ENCODE measurements at regions not wholly inside any gene's neighbourhood (a gene's known extent, or its start where the extent isn't known, plus 50 kb on each side); places are given as distances from the start of the nearest gene placed in this dataset.
"Not testable (repeated sequence)": the region's sequence is repeated elsewhere in the genome, so short reads cannot be mapped to it uniquely, and the experiment has no call there.

DNA sequence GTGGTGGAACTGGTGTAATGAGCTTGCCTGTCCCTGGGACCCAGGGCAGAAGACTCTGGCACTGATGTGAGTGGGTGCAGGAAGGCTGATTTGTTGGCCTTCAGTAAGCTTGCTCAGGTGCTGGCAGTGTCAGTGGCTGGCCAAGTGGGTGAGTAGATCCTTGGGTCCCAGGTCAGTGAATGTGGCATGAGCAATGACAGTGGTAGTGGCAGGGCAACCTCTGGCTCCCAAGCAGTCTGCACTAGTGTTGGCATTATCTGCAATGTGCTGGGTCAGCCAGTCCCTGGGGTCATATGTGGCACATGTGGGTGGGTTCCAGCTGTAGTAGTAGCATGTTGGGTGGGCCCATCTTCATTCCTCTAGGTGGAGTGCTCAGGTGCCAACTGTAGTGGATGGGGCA, 640.9 kb upstream of the GRM3 start:
- no peak for DNase-seq

- no peak for DNase-seq
These were observed 646.2 kb upstream of the GRM3 start for GRCh38 chr7:85997515-85997914.

DNA sequence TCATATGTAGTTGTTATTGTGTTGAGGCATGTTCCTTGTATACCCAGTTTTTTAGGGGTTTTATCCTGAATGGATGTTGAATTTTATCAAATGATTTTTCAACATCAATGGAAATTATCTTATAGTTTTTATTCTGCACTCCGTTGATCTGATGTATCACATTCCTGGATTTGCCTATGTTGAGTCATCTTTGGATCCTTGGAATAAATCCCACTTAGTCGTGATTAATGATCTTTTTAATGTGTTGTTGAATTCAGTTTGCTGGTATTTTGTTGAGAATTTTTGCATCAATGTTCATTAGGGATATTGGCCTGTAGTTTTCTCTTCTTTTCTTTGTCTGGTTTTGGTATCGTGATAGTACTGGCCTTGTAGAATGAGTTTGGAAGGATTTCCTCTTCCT, 648.6 kb upstream of the GRM3 start:
- no peak for DNase-seq

GRCh38 chr7:85980740-85981139, 663.0 kb upstream of the GRM3 start:
- DNase-seq, result no peak

DNA sequence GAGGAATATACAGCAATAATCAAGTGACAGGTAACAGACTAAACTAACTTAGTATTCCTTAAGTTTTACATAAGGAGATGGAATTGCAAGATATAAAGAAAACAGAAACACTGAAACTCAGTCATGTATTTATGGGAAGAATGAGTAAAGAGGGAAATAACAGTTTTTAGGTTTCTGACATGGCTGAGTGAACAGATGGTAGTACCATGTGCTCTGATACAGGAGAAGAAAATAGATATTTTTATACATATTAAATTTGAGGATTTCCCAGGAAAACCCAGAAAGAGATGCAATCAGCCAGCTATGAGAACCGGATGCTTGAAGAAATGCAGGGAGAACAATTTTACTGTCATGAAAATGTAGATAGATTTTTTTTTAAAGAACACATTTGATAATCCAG, 669.5 kb upstream of the GRM3 start:
- no peak for DNase-seq

DNA sequence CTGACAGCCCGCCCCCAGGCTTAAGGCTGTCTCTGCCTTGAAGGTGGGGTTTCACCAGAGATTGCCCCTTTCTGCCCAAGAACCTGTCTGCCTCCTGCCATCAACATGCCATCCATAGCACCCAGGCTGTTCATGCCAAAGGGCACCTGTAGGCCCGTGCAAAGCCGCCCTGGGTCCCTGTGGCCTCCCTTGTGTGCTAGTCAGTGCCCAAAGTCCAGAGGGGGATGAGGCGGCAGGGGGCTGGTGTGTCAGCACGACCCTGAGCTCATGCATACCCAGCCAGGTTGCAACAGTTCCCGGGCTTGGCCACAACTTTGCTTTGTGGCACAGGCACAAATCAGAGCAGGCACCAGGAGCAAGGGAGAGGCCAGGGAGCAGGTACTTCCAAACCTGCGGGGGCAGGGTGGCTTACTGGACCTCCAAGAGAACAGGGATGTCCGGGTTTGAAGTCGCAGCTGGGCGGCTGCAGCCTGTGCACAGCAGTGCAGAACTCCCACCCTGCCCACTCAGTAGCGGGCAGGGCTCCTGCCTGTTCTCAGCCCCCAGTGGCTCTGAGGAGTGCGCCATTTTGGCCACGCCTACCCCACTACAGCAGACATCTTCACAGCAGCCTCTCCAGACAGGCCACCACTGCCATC, 671.1 kb upstream of the GRM3 start:
- no peak for DNase-seq

- no peak for DNase-seq
These were observed 688.7 kb upstream of the GRM3 start for GRCh38 chr7:85954961-85955360.

DNA sequence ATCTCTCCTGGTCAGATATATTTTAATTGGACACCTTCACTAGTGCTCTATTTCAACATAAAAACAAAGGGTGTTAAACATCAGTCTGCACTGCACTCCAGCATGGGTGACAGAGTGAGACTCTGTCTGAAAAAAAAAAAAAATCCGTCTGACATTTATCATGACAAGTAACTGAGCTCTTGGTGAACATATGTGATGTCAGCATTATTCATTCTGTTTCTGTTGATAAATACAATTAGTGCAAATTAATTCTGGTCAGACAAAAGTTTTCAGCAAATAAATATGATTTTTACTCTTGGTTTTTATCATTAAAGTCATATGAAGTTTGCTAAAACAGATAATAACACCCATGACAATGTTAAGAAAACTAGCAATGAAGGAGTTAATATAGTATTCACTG, 692.8 kb upstream of the GRM3 start:
- no peak for DNase-seq

DNA sequence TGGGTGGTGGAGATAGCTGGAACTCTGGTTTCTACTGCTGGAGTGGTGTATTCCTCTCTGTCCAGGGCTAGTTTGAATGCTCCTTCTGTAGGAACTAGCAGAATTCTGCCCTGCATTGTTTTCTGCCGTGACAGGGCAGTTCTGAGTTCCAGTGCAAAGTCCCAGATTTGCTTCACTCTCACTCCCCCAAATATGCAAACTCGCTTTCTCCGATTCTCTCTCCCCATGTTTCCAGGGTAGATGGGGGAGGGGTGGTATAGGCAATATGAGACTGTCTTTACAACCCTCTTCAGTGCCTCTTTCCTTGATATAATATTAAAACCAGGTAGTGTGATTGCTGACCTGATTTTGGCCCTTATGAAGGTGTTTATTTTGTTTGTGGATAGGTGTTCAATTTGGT, 693.3 kb upstream of the GRM3 start:
- DNase-seq, result no peak

DNA sequence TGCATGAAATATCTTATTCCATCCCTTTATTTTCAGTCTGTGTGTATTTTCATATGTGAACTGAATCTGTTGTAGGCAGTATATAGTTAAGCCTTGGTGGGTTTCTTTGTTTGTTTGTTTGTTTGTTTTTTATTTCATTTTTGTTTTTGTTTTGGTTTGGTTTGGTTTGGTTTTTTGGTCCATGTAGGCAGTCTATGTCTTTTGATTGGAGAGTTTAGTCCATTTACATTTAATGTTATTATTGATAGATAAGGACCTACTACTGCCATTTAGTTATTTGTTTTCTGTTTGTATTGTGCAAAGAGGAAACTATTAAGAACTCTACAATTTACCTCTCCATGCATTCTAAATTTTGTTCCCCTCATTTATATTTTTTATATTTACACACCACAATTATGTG, 695.9 kb upstream of the GRM3 start:
- no peak for DNase-seq

DNA sequence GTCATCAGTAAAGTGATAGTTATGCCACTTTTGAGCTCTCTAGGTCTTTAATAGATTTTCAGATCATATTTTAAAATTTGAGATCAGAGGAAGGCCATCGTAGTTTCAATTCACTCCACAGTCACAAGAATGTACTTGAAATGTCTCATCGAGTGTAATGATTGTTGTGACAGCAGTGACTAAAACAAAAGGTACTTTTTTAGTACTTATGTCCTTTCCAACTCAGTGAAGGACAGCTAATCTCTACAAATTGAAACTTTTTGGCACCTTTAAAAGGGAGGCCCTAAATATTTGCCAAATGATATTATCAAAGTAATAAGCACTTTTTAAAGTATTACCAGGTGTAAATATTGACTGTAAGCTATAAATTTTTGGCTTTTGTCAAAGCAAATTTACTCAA, 702.9 kb upstream of the GRM3 start:
- DNase-seq, result no peak

- no peak for DNase-seq
These were observed 711.8 kb upstream of the GRM3 start for GRCh38 chr7:85931919-85932318.

GRCh38 chr7:85928500-85928899, 715.2 kb upstream of the GRM3 start:
- DNase-seq, result no peak

DNA sequence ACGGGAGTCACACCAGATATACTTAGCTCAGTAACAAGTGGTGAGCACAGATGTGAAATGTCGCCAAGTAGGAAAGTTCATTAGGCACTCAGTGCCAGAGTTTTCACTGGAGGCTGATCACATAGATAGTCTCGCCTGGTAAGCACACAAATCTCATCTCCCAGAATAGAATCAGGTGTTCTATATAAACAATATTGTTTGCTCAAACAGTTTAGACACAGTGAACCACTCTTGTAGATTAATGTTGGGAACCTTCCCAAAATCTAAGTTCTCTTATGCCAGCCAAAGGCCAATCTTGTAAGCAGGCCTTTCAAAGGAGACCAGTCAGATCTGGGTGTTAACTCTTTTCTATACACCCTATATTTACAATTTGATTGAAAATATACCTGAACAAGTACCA, 716.5 kb upstream of the GRM3 start:
- DNase-seq, result no peak

- no peak for DNase-seq
These were observed 719.6 kb upstream of the GRM3 start for GRCh38 chr7:85924062-85924461.

DNA sequence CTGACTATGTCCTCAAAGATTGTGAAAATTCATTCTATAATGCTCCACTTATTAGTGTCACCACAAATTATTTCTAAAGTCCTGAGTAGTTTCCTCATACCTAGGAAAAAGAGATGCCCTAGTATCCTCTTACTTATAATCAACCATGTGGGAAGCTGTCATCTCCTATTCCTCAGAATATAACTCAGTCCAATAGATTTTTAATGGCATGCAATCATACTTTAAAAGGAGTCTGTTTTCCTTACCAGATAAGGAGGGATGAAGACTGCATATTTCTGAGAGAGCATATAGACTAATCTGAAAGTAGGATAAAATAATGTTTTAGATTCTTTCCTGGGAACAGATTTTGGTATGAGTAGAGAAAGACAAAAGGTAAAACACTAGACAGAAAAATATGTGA, 727.7 kb upstream of the GRM3 start:
- DNase-seq, result no peak

GRCh38 chr7:85914437-85914836, 727.6 kb upstream of the SEMA3D start:
- no peak for DNase-seq

DNA sequence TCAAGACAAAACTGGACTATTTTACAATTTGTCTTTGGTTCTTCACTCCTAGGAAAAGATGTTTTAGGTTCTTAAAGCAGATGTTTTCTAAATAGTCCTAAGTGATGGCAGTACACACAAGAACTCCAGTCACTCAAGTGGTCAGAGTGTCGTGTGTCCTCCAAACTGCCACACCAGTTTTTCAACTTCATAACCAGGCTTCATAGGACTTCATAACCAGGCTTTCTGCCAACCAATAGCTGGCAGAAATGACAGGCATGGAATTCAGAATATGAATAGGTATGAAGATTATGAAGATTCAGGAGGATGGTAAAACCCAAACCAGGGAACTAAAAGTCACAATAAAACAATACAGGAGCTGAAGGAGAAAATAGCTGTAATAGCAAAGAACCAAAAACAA, 721.2 kb upstream of the SEMA3D start:
- DNase-seq, result no peak

DNA sequence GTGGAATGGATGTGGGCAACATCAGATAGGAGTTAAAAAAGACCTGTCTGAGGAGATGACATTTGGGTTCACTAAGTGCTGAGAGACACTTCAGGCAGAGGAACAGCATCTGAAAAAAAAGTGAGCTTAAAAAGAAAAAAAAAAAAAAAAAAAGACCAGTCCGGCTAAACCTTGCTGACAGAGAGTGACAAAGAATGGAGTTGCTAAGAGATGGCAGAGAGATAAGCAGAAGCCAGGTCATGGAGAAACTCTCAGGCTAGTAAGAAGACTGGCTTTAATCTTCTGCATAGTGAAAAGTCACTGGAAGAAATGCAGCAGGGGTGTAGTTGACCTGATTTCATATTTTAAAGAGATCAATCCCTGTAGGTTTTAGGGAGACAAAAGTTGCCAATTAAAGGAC, 711.1 kb upstream of the SEMA3D start:
- DNase-seq, result no peak

GRCh38 chr7:85896531-85896930, 709.7 kb upstream of the SEMA3D start:
- no peak for DNase-seq

GRCh38 chr7:85895835-85896234, 709.0 kb upstream of the SEMA3D start:
- DNase-seq, result no peak

GRCh38 chr7:85891900-85892299, 705.0 kb upstream of the SEMA3D start:
- not testable (repeated sequence) for DNase-seq

DNA sequence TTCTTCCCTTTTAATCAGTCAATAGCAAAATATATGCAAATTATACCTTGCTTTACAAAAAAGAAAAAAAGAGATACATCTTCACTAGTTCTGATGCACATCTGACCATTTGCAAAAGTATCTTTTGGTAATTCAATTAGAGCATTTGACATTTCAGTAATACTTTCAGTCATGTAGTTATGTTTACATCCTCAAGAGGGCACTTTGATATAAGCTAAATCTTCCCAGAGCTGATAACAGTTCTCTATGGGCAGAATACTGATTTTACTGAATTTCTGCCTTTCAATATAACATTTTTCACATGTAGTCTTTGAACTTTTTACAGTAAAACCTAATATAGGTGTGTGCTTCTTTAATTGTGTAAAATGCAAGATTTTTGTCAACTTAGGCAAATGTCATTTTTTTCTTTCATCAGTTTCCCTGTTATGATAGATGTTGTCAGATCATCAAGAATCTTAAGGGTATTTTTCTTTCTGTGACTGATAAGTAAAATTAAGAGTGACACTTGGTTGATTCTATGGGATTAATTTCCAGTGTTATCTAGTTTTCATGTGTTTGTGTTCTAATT, 703.5 kb upstream of the SEMA3D start:
- DNase-seq, result peak; percentile 44

DNA sequence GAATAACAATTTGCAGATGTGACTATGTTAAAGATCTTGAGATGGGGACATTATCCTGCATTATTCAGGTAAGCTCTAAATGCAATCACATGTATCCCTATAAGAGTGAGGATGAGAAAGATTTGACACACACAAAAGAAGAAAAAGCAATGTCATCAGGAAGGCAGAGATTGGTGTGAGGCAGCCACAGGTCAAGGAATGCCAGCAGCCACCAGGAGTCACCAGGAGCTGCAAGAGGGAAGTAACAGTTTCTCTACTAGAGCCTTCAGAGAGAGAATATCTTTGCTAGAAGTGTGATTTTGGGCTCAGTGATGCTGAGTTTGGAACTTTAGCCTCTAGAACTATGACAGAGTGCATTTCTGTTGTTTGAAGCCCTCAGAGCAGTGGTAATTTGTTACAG, 700.3 kb upstream of the SEMA3D start:
- DNase-seq, result no peak

DNA sequence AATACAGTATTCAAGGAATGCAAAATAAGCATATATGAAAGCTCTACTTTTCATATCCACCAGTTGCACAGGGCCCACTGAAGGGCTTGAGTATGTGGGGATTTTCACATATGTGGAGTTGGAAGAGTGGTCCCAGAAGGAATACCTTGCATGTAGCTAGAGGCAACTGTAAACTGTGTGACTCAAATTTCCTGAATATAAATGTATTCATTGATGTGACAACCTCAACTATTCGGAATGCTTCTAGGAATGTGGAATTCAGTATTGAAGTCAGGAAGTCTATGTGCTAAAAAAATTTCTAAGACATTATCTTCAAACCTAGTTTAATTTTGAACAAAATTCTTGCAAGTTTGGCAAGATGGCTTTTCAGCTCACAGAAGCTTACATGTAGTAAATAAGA, 695.5 kb upstream of the SEMA3D start:
- DNase-seq, result no peak

DNA sequence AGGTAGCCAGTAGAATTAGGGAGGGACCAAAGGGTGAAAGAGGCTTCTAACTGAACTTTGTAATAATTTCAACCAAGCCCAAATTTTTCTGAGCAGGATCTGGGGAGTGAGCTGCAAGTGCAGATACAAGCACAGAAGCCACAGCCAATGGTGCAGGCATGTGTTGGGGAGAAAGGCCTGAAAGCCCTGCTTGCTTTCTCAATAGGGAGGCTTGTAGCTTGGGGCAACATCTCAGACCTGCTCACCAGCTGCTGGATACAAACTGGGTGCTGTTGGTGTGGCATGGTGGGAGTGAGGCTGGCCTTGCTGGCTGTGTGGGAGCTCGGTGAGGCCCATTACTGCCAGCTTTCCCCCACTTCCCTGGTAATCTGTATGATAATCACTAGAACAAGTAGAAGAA, 688.5 kb upstream of the SEMA3D start:
- DNase-seq, result no peak
